A549 (cell line): ENCODE measurements at regions not wholly inside any gene's neighbourhood (a gene's known extent, or its start where the extent isn't known, plus 50 kb on each side); places are given as distances from the start of the nearest gene placed in this dataset.

Experiments
- ATAC-seq, 2 experiments: fragments of 200-7000 bp in 1 of 2; fragments of >200 bp in 1 of 2; cut with Nextera tagmentation in 1 of 2; cut with Tn5 transposase in 1 of 2; 3 replicates each; pipeline versions ENCODE4 v1.8.0 to v1.9.1; 2018 to 2020; ENCODE audit warnings: mild to moderate bottlenecking in 1 of 2, moderate library complexity in 1 of 2
- CTCF ChIA-PET: fragments of 300-600 bp; sonication (Branson Sonifier 250); formaldehyde crosslinking; extraction: SDS; loops from one replicate; lab custom pipeline; 2021; ENCODE audit warnings: antibody characterized with exemption, inconsistent platforms; lab: Yijun Ruan, JAX
- POLR2A ChIA-PET: fragments of 350-600 bp; formaldehyde crosslinking; extraction: SDS; loops from one replicate; lab custom pipeline; 2021; ENCODE audit warnings: antibody characterized with exemption, inconsistent platforms; lab: Yijun Ruan, JAX
- DNase-seq, 2 experiments: peaks; one replicate each; pipeline versions ENCODE4 v3.0.0 to v3.0.0-alpha.2; 2011 to 2016; ENCODE audit warnings: low read depth in 1 of 2, low spot score in 1 of 2
- FAIRE-seq: peaks from 2 replicates; lab custom pipeline; 2011; peaks lifted over from hg19 to GRCh38; lab: Jason Lieb, UNC
- H3K27ac ChIP-seq, 2 experiments: fragments of >200 bp; sonication (Bioruptor Twin); formaldehyde crosslinking; 3 replicates each; pipeline ENCODE4 v1.5.1; 2016 to 2017
- H3K4me1 ChIP-seq: fragments of >200 bp; sonication (Bioruptor Twin); formaldehyde crosslinking; 3 replicates; pipeline ENCODE4 v1.6.1; 2016
- H3K4me2 ChIP-seq: fragments of >200 bp; sonication (Bioruptor Twin); formaldehyde crosslinking; 3 replicates; pipeline ENCODE4 v1.6.1; 2016
- H3K4me3 ChIP-seq: fragments of >200 bp; sonication (Bioruptor Twin); formaldehyde crosslinking; 3 replicates; pipeline ENCODE4 v1.5.1; 2016
- H3K9me3 ChIP-seq: fragments of >200 bp; sonication (Bioruptor Twin); formaldehyde crosslinking; 3 replicates; pipeline ENCODE4 v1.6.1; 2016
- CBX8 ChIP-seq: fragments of 200-600 bp; sonication (generic); IDR thresholded peaks from 2 replicates; pipeline ENCODE4 v1.6.1; 2016
- CHD4 ChIP-seq: fragments of 200-600 bp; sonication (generic); IDR thresholded peaks from 2 replicates; pipeline ENCODE4 v1.6.1; 2016; ENCODE audit warnings: antibody characterized with exemption, mild to moderate bottlenecking, borderline replicate concordance
- CTCF ChIP-seq: fragments of >200 bp; sonication (Bioruptor Twin); formaldehyde crosslinking; IDR thresholded peaks from 3 replicates; pipeline ENCODE4 v1.5.1; 2016
- EHF ChIP-seq: fragments of 250-450 bp; sonication (Bioruptor Pico); IDR thresholded peaks from 2 replicates; pipeline ENCODE4 v1.5.0; 2020; ENCODE audit warnings: mild to moderate bottlenecking
- EP300 ChIP-seq, 2 experiments: fragments of >200 bp; sonication (Bioruptor Twin); formaldehyde crosslinking; IDR thresholded peaks; 2 replicates in 1 of 2; 3 replicates in 1 of 2; pipeline ENCODE4 v1.6.1; 2016 to 2017
- FOSB ChIP-seq: fragments of 250-450 bp; sonication (Bioruptor Pico); IDR thresholded peaks from 2 replicates; pipeline ENCODE4 v1.5.0; 2020; ENCODE audit warnings: mild to moderate bottlenecking, moderate library complexity
- FOSL2 ChIP-seq, 2 experiments: fragments of 450-650 bp in 1 of 2; fragments of >200 bp in 1 of 2; sonication (Bioruptor Twin) in 1 of 2; formaldehyde crosslinking; IDR thresholded peaks; 2 replicates each; pipeline versions ENCODE4 v1.5.0 to v1.6.1; 2016 to 2020; ENCODE audit warnings: mild to moderate bottlenecking in 1 of 2, moderate library complexity in 1 of 2
- FOXS1 ChIP-seq: fragments of 250-450 bp; sonication (Bioruptor Pico); IDR thresholded peaks from 2 replicates; pipeline ENCODE4 v1.5.0; 2020; ENCODE audit warnings: mild to moderate bottlenecking, moderate library complexity
- HOXB5 ChIP-seq: fragments of 250-450 bp; sonication (Bioruptor Pico); IDR thresholded peaks from 2 replicates; pipeline ENCODE4 v1.5.0; 2020; ENCODE audit warnings: mild to moderate bottlenecking, moderate library complexity
- KDM1A ChIP-seq: fragments of 200-600 bp; sonication (generic); IDR thresholded peaks from 2 replicates; pipeline ENCODE4 v1.6.1; 2016; ENCODE audit warnings: low read depth, mild to moderate bottlenecking
- KDM5A ChIP-seq: fragments of 200-600 bp; sonication (generic); IDR thresholded peaks from 2 replicates; pipeline ENCODE4 v1.6.1; 2016; ENCODE audit warnings: antibody characterized with exemption, mild to moderate bottlenecking
- MAFK ChIP-seq: fragments of 450-650 bp; IDR thresholded peaks from 2 replicates; pipeline ENCODE4 v1.6.1; 2014; ENCODE audit not compliant: partially characterized antibody
- NR3C1 ChIP-seq: fragments of >200 bp; sonication (Bioruptor Twin); formaldehyde crosslinking; IDR thresholded peaks from 3 replicates; pipeline ENCODE4 v1.6.1; 2017
- POLR2A ChIP-seq: IDR thresholded peaks from 2 replicates; pipeline ENCODE4 v1.6.1; 2012; ENCODE audit warnings: mild to moderate bottlenecking, low read length
- POLR2AphosphoS2 ChIP-seq: conservative IDR thresholded peaks from 2 replicates; pipeline ENCODE4 v1.6.1; 2012; ENCODE audit warnings: low read length, improper control_type of control experiment, inconsistent platforms
- RAD21 ChIP-seq, 2 experiments: fragments of >200 bp in 1 of 2; sonication (Bioruptor Twin) in 1 of 2; formaldehyde crosslinking in 1 of 2; IDR thresholded peaks in 1 of 2; conservative IDR thresholded peaks in 1 of 2; 2 replicates in 1 of 2; 3 replicates in 1 of 2; pipeline ENCODE4 v1.6.1; 2012 to 2018; ENCODE audit warnings: inconsistent platforms in 1 of 2
- RCOR1 ChIP-seq: fragments of 150-350 bp; IDR thresholded peaks from 2 replicates; pipeline ENCODE4 v1.6.1; 2014; ENCODE audit warnings: antibody characterized with exemption, low read length, low read depth
- RNF2 ChIP-seq: fragments of 200-600 bp; sonication (generic); IDR thresholded peaks from 2 replicates; pipeline ENCODE4 v1.6.1; 2016; ENCODE audit warnings: low read depth, mild to moderate bottlenecking, antibody characterized with exemption, moderate library complexity, borderline replicate concordance
- SMC3 ChIP-seq: fragments of >200 bp; sonication (Bioruptor Twin); formaldehyde crosslinking; IDR thresholded peaks from 3 replicates; pipeline ENCODE4 v1.6.1; 2018; ENCODE audit warnings: inconsistent platforms
- SREBF2 ChIP-seq: fragments of 450-650 bp; IDR thresholded peaks from 2 replicates; pipeline ENCODE4 v1.6.1; 2014; ENCODE audit warnings: mild to moderate bottlenecking, moderate library complexity
- TFCP2L1 ChIP-seq: fragments of 250-450 bp; sonication (Bioruptor Pico); IDR thresholded peaks from 2 replicates; pipeline ENCODE4 v1.5.0; 2021; ENCODE audit warnings: mild to moderate bottlenecking
- TP53 ChIP-seq: fragments of 250-450 bp; sonication (Bioruptor Pico); IDR thresholded peaks from 2 replicates; pipeline ENCODE4 v1.5.0; 2021; ENCODE audit warnings: mild to moderate bottlenecking, moderate library complexity
- ZNF302 ChIP-seq: fragments of 250-450 bp; sonication (Bioruptor Pico); IDR thresholded peaks from 2 replicates; pipeline ENCODE4 v1.9.0; 2021; ENCODE audit warnings: inconsistent platforms, mild to moderate bottlenecking, moderate library complexity
- WGBS: methylation state at CpG from one replicate; pipeline ENCODE4 v1.1.6; 2017; ENCODE audit errors: missing lambda C conversion rate; 5-methylcytosine and 5-hydroxymethylcytosine counted together
- TF ChIP-seq, protein P1 (sequence below): fragments of 250-450 bp; sonication (Bioruptor Pico); IDR thresholded peaks from 2 replicates; pipeline ENCODE4 v1.5.0; 2020; ENCODE audit warnings: low read depth, mild to moderate bottlenecking, moderate library complexity
- TF ChIP-seq, protein P2 (sequence below): IDR thresholded peaks from 2 replicates; pipeline ENCODE4 v1.6.1; 2012
- TF ChIP-seq, protein P3 (sequence below): fragments of 150-350 bp; IDR thresholded peaks from 2 replicates; pipeline ENCODE4 v1.6.1; 2014; ENCODE audit warnings: low read depth, mild to moderate bottlenecking, low read length
- TF ChIP-seq, protein P4 (sequence below): fragments of >200 bp; sonication (Bioruptor Twin); formaldehyde crosslinking; IDR thresholded peaks from 2 replicates; pipeline ENCODE4 v1.6.1; 2016
- TF ChIP-seq, protein P5 (sequence below): fragments of 450-650 bp; IDR thresholded peaks from 2 replicates; pipeline ENCODE4 v1.6.1; 2014; ENCODE audit warnings: antibody characterized with exemption

DNA sequence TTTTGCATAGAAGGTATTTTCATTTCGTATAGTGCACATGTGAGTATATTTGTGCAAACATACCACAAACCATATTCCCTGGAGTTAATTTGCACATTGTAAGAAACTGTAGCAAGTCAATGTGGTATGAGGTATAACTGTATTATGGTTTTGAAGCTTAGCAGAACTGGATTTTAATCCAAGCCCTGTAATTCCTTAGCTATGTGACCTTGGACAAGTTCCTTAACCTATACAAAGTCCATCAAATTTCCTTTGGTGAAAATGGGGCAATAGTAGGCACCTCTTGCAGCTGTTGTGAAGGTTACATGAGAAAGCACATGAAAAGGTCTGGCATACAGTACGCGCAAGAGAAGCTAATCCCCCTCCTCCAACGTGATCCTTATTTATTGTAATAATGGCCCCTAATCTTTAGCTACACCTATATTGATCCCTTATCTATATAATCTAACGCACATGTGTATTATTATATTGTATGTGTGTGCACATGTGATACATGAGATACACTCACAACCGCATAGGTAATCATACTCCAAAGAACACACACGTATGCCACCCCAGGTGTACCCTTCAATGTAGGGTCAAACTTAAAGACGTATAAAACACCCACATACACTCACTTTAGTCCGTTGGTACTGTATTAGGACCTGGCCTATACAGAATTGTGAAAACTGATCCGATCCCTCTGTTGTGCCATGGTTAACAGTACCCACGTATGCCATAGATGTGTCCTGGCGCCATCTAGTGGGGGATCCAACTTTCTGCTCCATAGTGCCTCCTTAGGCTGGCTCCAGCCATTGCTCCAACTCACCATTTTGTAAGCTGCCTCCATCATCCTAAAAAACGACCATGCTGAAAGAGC lies 402.9 kb upstream of the SLC14A2 start:
- FAIRE-seq = no peak
- 46% methylated on average over 13 of the region's 13 CpGs for WGBS
- H3K4me3 ChIP-seq = no peak overlapping the region
- TF ChIP-seq RAD21 (conservative IDR thresholded peaks at IDR 0.05 in 1 of 2, IDR thresholded peaks at IDR 0.05 in 1 of 2) (peak; percentile 68 to 81), POLR2A (no peak), HOXB5 (no peak), SMC3 (peak; percentile 63), CTCF (peak; percentile 72)
- TF ChIP-seq, protein P1, sequence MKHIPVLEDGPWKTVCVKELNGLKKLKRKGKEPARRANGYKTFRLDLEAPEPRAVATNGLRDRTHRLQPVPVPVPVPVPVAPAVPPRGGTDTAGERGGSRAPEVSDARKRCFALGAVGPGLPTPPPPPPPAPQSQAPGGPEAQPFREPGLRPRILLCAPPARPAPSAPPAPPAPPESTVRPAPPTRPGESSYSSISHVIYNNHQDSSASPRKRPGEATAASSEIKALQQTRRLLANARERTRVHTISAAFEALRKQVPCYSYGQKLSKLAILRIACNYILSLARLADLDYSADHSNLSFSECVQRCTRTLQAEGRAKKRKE (CRISPR knock-in tag) = no peak
- TF ChIP-seq, all 56 proteins: peak for 3
- peak; percentile 89 to 98 for ATAC-seq
- POLR2A ChIA-PET = no interaction called here
- peak; percentile 22 to 68 for DNase-seq
- no peak overlapping the region for H3K4me2 ChIP-seq
- H3K27ac ChIP-seq = no peak overlapping the region
- CTCF ChIA-PET = interaction anchor here (0.6 to 1.1 kb wide), 4 partner anchors 12 to 1591 kb away, joined by 3 to 4 read pairs (median 3); no protein-coding TSS in a partner anchor
- H3K9me3 ChIP-seq = no peaks in the 10 kb centered on the region
- H3K4me1 ChIP-seq = no peaks in the 10 kb centered on the region

DNA sequence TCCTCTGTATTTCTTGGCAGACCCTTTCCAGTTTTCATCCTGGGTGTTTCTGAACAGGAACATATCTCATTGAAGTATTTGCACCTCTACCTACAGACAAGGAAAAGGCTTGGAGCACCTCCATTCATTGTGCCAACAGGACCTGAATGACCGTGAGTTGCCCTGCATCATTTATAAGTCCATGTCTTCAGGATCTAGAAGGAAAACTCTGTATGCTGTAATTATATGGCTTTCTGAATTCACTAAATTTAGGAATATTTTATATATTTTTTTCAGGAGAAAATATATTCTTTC lies 402.3 kb upstream of the SLC14A2 start:
- WGBS = 93% methylated on average over 1 of the region's 1 CpG

DNA sequence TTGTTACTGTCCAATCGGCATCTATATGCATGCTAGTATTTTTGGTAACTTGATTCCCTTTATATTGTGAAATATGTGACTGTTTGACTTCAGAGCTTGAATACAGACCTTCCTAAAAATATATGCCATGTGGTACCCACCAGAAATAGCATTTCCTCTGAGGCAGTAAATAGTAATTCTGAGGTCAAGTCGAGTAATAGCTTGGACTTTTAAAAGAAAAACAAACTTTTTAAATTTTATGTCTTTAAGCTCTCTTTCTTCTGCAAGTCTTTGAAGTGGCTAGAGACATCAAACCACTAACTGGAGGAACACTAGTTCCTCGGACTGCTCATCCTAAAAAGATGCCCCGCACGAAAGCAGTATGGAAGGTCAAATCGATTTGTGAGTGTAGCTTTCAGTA lies 396.8 kb upstream of the SLC14A2 start:
- no peak for FAIRE-seq
- Histone ChIP-seq H3K27ac (no peak overlapping the region), H3K4me1 (no peaks in the 10 kb centered on the region), H3K9me3 (no peaks in the 10 kb centered on the region), H3K4me2 (no peak overlapping the region), H3K4me3 (no peak overlapping the region)
- POLR2A ChIA-PET = no interaction called here
- ATAC-seq = no peak
- WGBS = 24% methylated on average over 6 of the region's 6 CpGs
- CTCF ChIA-PET = interaction anchor here (1.2 kb wide), 1 partner anchor 10 kb away, joined by 4 read pairs; no protein-coding TSS in a partner anchor
- no peak for DNase-seq
- no peak for TF ChIP-seq RNF2
- TF ChIP-seq, protein P2, sequence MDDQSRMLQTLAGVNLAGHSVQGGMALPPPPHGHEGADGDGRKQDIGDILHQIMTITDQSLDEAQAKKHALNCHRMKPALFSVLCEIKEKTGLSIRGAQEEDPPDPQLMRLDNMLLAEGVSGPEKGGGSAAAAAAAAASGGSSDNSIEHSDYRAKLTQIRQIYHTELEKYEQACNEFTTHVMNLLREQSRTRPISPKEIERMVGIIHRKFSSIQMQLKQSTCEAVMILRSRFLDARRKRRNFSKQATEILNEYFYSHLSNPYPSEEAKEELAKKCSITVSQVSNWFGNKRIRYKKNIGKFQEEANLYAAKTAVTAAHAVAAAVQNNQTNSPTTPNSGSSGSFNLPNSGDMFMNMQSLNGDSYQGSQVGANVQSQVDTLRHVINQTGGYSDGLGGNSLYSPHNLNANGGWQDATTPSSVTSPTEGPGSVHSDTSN = no peak
- no peak for TF ChIP-seq HOXB5
- TF ChIP-seq EP300 (IDR thresholded peaks at IDR 0.05) = no peak
- TF ChIP-seq MAFK = no peak
- TF ChIP-seq, protein P3, sequence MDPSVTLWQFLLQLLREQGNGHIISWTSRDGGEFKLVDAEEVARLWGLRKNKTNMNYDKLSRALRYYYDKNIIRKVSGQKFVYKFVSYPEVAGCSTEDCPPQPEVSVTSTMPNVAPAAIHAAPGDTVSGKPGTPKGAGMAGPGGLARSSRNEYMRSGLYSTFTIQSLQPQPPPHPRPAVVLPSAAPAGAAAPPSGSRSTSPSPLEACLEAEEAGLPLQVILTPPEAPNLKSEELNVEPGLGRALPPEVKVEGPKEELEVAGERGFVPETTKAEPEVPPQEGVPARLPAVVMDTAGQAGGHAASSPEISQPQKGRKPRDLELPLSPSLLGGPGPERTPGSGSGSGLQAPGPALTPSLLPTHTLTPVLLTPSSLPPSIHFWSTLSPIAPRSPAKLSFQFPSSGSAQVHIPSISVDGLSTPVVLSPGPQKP = no peak
- no peak for TF ChIP-seq POLR2A
- TF ChIP-seq, protein P4, sequence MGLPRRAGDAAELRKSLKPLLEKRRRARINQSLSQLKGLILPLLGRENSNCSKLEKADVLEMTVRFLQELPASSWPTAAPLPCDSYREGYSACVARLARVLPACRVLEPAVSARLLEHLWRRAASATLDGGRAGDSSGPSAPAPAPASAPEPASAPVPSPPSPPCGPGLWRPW = no peak
- no peak for TF ChIP-seq CHD4
- TF ChIP-seq FOXS1 = no peak
- TF ChIP-seq ZNF302 = no peak
- TF ChIP-seq TFCP2L1 (CRISPR knock-in tag) = no peak
- no peak for TF ChIP-seq FOSL2 (IDR thresholded peaks at IDR 0.05)
- no peak for TF ChIP-seq FOSL2 (CRISPR knock-in tag; IDR thresholded peaks at IDR 0.05)
- no peak for TF ChIP-seq KDM5A
- no peak for TF ChIP-seq EHF (CRISPR knock-in tag)
- TF ChIP-seq, protein P5, sequence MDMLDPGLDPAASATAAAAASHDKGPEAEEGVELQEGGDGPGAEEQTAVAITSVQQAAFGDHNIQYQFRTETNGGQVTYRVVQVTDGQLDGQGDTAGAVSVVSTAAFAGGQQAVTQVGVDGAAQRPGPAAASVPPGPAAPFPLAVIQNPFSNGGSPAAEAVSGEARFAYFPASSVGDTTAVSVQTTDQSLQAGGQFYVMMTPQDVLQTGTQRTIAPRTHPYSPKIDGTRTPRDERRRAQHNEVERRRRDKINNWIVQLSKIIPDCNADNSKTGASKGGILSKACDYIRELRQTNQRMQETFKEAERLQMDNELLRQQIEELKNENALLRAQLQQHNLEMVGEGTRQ = no peak

More for the DNA sequence above, 402.3 kb upstream of the SLC14A2 start:
- TF ChIP-seq POLR2A (no peak), FOSB (CRISPR knock-in tag) (no peak), KDM1A (no peak), RCOR1 (no peak), SREBF2 (no peak), CBX8 (no peak), TFCP2L1 (CRISPR knock-in tag) (no peak), EHF (CRISPR knock-in tag) (no peak), POLR2AphosphoS2 (no peak), KDM5A (no peak), SMC3 (no peak), TP53 (no peak), NR3C1 (no peak)
- TF ChIP-seq, protein P3 = no peak
- no peaks in the 10 kb centered on the region for H3K9me3 ChIP-seq
- CTCF ChIA-PET = interaction anchor here (0.6 to 1.1 kb wide), 4 partner anchors 11 to 1592 kb away, joined by 3 to 4 read pairs (median 3); no protein-coding TSS in a partner anchor
- H3K4me3 ChIP-seq = no peak overlapping the region
- POLR2A ChIA-PET = no interaction called here
- no peak for FAIRE-seq
- H3K4me1 ChIP-seq = no peaks in the 10 kb centered on the region
- no peak for ATAC-seq
- no peak overlapping the region for H3K27ac ChIP-seq
- H3K4me2 ChIP-seq = no peak overlapping the region
- DNase-seq = no peak
